ENCODE measurements at regions not wholly inside any gene's neighbourhood (a gene's known extent, or its start where the extent isn't known, plus 50 kb on each side); places are given as distances from the start of the nearest gene placed in this dataset.

DNA sequence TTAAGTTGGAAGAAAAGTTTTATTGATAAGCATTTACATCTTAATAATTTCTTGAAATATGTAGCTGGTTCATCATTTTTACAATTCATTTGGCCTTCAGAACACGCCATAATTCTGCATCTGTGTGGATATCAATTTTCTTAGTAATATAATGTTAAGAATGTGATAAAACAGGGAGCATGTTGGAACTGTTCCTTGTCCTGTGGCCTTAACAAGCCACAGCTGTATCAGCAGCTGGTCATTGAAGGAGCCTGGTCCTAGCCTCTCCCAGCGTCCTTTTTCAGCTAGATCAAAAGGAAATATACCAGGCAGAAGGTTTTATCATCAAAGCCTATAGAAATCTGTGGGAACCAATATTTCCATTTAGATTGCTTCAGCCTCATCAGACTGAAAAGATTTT is 421.8 kb downstream of the SPRY2 start:
- TF ChIP-seq, protein P1, sequence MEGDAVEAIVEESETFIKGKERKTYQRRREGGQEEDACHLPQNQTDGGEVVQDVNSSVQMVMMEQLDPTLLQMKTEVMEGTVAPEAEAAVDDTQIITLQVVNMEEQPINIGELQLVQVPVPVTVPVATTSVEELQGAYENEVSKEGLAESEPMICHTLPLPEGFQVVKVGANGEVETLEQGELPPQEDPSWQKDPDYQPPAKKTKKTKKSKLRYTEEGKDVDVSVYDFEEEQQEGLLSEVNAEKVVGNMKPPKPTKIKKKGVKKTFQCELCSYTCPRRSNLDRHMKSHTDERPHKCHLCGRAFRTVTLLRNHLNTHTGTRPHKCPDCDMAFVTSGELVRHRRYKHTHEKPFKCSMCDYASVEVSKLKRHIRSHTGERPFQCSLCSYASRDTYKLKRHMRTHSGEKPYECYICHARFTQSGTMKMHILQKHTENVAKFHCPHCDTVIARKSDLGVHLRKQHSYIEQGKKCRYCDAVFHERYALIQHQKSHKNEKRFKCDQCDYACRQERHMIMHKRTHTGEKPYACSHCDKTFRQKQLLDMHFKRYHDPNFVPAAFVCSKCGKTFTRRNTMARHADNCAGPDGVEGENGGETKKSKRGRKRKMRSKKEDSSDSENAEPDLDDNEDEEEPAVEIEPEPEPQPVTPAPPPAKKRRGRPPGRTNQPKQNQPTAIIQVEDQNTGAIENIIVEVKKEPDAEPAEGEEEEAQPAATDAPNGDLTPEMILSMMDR (IDR thresholded peaks at IDR 0.05; ENCODE audit: unreplicated experiment), result no peak
- Mint-ChIP-seq H3K4me1 (ENCODE audit: unreplicated experiment) (no peaks in the 10 kb centered on the region), H3K27me3 (ENCODE audit: unreplicated experiment) (peaks cover 2% of the 10 kb centered on the region), H3K36me3 (ENCODE audit: low read depth, unreplicated experiment) (no peaks in the 10 kb centered on the region), H3K4me3 (ENCODE audit: unreplicated experiment) (no peak overlapping the region), H3K27ac (ENCODE audit: unreplicated experiment) (no peak overlapping the region), H3K9me3 (ENCODE audit: unreplicated experiment) (no peaks in the 10 kb centered on the region)
- DNase-seq (ENCODE audit: low spot score), result no peak

DNA sequence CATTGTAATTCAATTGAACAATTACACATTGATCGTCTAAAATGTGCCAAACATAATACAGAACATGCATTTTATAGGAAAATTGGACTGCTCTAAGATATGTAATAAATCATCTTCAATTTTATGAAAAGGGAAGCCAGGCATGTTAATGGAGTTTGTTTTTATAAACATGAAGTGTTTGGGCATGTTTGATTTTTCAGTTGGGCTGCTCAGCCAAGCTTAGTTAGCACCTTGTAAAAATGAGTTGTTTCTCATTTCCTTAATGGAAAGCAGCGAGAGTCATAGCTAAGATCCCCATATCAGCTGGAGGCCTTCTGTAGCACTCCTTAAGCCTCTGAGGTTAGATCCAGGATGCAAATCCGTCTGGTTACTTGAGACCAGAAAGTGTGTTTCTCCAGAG is 422.3 kb downstream of the SPRY2 start:
- H3K27me3 Mint-ChIP-seq (ENCODE audit: unreplicated experiment), result peaks cover 2% of the 10 kb centered on the region
- H3K4me3 Mint-ChIP-seq (ENCODE audit: unreplicated experiment), result no peak overlapping the region
- no peaks in the 10 kb centered on the region for H3K4me1 Mint-ChIP-seq (ENCODE audit: unreplicated experiment)
- no peak for DNase-seq (ENCODE audit: low spot score)
- no peaks in the 10 kb centered on the region for H3K36me3 Mint-ChIP-seq (ENCODE audit: low read depth, unreplicated experiment)
- TF ChIP-seq, protein P1 (IDR thresholded peaks at IDR 0.05; ENCODE audit: unreplicated experiment), result no peak
- no peaks in the 10 kb centered on the region for H3K9me3 Mint-ChIP-seq (ENCODE audit: unreplicated experiment)
- no peak overlapping the region for H3K27ac Mint-ChIP-seq (ENCODE audit: unreplicated experiment)

DNA sequence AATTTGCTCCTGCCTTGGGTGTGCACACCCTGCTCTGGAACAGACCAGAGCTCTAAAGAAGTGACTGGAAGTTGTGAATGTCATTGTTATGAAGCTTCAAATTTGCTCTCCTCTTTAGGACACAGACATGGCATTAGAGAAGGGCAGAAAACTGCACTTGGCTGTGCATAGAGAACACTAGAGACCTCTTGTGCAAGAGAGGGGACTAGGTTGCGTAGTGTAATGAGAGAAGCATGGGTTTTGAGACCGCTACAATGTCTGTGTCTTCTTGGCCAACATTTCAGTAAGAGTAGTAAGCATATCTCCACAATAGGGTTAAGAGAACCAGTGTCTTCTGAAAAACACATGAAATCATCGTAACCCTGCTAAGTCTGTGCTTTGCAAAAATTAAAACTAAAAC is 423.3 kb downstream of the SPRY2 start:
- DNase-seq (ENCODE audit: low spot score), result no peak
- no peaks in the 10 kb centered on the region for H3K4me1 Mint-ChIP-seq (ENCODE audit: unreplicated experiment)
- H3K27me3 Mint-ChIP-seq (ENCODE audit: unreplicated experiment), result peaks cover 2% of the 10 kb centered on the region
- H3K27ac Mint-ChIP-seq (ENCODE audit: unreplicated experiment), result no peak overlapping the region
- H3K4me3 Mint-ChIP-seq (ENCODE audit: unreplicated experiment), result no peak overlapping the region
- H3K36me3 Mint-ChIP-seq (ENCODE audit: low read depth, unreplicated experiment), result no peaks in the 10 kb centered on the region
- H3K9me3 Mint-ChIP-seq (ENCODE audit: unreplicated experiment), result no peaks in the 10 kb centered on the region
- TF ChIP-seq, protein P1 (IDR thresholded peaks at IDR 0.05; ENCODE audit: unreplicated experiment), result no peak

DNA sequence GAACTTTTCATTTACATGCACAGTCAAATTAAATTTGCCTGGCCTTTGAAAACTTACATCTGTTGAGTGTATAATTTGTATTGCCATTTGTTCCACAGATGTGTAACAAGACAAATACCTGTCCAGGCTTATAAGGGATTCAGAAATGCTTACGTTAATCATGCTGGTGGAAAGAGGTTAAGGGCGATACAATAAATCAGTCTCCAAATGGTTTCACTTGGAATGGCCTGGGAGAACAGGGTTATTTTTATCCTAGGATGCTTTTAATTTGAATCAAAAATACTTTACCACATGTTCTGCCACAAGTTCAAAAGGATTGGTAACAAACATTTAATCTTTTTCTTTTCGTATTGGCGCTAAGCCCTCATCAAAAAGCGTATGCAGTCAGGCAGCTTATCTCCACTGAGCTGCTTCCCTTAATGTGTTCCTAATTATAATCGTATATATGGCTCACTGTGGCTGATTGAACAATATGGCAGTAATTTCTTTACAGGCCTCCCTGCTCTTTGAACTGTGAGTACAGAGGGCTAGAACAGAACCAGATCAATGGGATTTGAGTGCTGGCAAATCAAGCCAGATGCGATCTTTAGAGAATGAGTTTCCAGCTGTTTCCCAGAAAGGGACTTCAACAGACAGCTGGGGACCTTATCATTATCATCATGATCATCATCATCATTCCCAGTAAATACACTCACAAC is 425.7 kb downstream of the SPRY2 start:
- H3K27me3 Mint-ChIP-seq (ENCODE audit: unreplicated experiment), result peaks cover 2% of the 10 kb centered on the region
- H3K4me1 Mint-ChIP-seq (ENCODE audit: unreplicated experiment), result no peaks in the 10 kb centered on the region
- no peaks in the 10 kb centered on the region for H3K9me3 Mint-ChIP-seq (ENCODE audit: unreplicated experiment)
- no peak for DNase-seq (ENCODE audit: low spot score)
- TF ChIP-seq, protein P1 (IDR thresholded peaks at IDR 0.05; ENCODE audit: unreplicated experiment), result no peak
- no peak overlapping the region for H3K27ac Mint-ChIP-seq (ENCODE audit: unreplicated experiment)
- no peak overlapping the region for H3K4me3 Mint-ChIP-seq (ENCODE audit: unreplicated experiment)
- H3K36me3 Mint-ChIP-seq (ENCODE audit: low read depth, unreplicated experiment), result no peaks in the 10 kb centered on the region

DNA sequence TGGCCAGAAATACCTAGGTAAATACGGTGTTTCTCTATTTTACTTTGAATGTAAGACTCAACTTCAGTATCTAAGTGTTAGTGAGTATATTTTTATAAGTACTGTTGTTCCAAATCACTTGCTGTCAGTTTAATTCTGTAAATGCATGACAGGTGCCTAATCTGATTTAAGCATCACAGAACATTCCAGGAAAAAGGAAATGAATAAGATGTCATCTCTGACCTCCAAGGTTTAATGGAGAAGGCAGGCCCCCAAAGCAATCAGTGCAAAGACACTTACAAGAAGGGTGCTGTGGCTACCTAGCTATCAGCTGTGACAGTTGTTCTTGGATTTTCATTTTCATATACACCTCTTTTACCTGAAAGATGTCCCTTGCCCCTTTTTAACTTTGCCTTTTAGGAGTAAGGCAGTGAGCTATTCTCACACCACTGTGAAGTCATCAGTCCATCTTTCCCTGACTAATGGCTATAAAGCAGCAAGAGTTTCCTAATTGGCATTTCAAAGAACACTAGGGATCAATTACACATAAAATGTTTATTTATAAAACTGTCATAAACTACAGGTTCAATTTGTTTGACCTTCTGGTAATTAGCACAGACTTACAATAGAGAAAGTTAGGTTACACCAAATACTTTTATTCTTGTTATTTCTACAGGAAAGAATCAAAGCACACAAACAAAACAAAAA is 427.6 kb downstream of the SPRY2 start:
- Mint-ChIP-seq H3K4me3 (ENCODE audit: unreplicated experiment) (no peak overlapping the region), H3K9me3 (ENCODE audit: unreplicated experiment) (no peaks in the 10 kb centered on the region), H3K4me1 (ENCODE audit: unreplicated experiment) (no peaks in the 10 kb centered on the region), H3K27me3 (ENCODE audit: unreplicated experiment) (peaks cover 2% of the 10 kb centered on the region), H3K36me3 (ENCODE audit: low read depth, unreplicated experiment) (no peaks in the 10 kb centered on the region), H3K27ac (ENCODE audit: unreplicated experiment) (no peak overlapping the region)
- TF ChIP-seq, protein P1 (IDR thresholded peaks at IDR 0.05; ENCODE audit: unreplicated experiment), result no peak
- DNase-seq (ENCODE audit: low spot score), result no peak

Measured in endothelial cell (in vitro differentiated cells).